Adrenal gland (tissue), 9 donors: ENCODE measurements at regions not wholly inside any gene's neighbourhood (a gene's known extent, or its start where the extent isn't known, plus 50 kb on each side); places are given as distances from the start of the nearest gene placed in this dataset.

Experiments used
- DNase-seq, 7 donors: peaks; one replicate each; pipeline ENCODE4 v3.0.0-alpha.2; 2019 to 2020
- H3K27ac ChIP-seq, 5 donors: fragments of 200-600 bp; sonication (generic) in 4 of 5; 1 replicate in 3 of 5; 2 replicates in 2 of 5; pipeline versions ENCODE4 v1.5.1 to v1.8.0; 2016 to 2020; ENCODE audit warnings: mild to moderate bottlenecking in 1 of 5
- H3K27me3 ChIP-seq: fragments of 200-600 bp; 2 replicates; pipeline ENCODE4 v1.8.0; 2021
- H3K36me3 ChIP-seq, 2 donors: fragments of 200-600 bp; replicated peaks in 1 of 2; 1 replicate in 1 of 2; 2 replicates in 1 of 2; pipeline versions ENCODE4 v1.5.1 to v1.8.0; 2018 to 2022
- H3K4me1 ChIP-seq, 2 donors: fragments of 200-600 bp; replicated peaks in 1 of 2; 1 replicate in 1 of 2; 2 replicates in 1 of 2; pipeline versions ENCODE4 v1.5.1 to v1.8.0; 2018 to 2021
- H3K4me3 ChIP-seq, 4 donors: fragments of 200-600 bp; sonication (generic) in 3 of 4; one replicate each; pipeline ENCODE4 v1.5.1; 2016 to 2018
- H3K9me3 ChIP-seq, 3 donors: fragments of 200-600 bp; sonication (generic) in 1 of 3; replicated peaks in 1 of 3; 1 replicate in 2 of 3; 2 replicates in 1 of 3; pipeline versions ENCODE4 v1.5.1 to v1.8.0; 2016 to 2021
- POLR2A ChIP-seq, 2 donors: fragments of 450-650 bp; IDR thresholded peaks; one replicate each; pipeline ENCODE4 v1.6.1; 2017; ENCODE audit warnings: antibody characterized with exemption in 2 of 2, mild to moderate bottlenecking in 2 of 2, moderate library complexity in 1 of 2
- WGBS, 4 donors: extraction: QIAGEN DNeasy Blood & Tissue Kit in 2 of 4; methylation state at CpG; one replicate each; pipeline versions ENCODE4 v1.1.5 to v1.1.7; 2013 to 2017; 5-methylcytosine and 5-hydroxymethylcytosine counted together
- intact Hi-C, 2 donors: fragments of 100-400 bp; cut with DNase I; formaldehyde crosslinking; loops; one replicate each; pipeline versions ENCODE4 v1.14.1 to v1.15.0; 2022 to 2023
- TF ChIP-seq, protein P1 (sequence below), 6 experiments: fragments of 450-650 bp in 4 of 6; fragments of 200-600 bp in 2 of 6; sonication (generic) in 1 of 6; IDR thresholded peaks; 1 replicate in 5 of 6; 2 replicates in 1 of 6; pipeline versions ENCODE4 v1.5.1 to v1.8.0; 2016 to 2021; ENCODE audit warnings: antibody characterized with exemption in 6 of 6, mild to moderate bottlenecking in 2 of 6, moderate library complexity in 1 of 6
- donor health status: healthy with polysubstance abuse.
- donor health status: Bipolar disorder and iron deficiency.
- donor health status: DM: yes; HTN: yes; CAD: no.
- donor health status: DM: no; HTN: no; CAD: no.
- donor health status: DM: no; HTN: no; CAD: no.

DNA sequence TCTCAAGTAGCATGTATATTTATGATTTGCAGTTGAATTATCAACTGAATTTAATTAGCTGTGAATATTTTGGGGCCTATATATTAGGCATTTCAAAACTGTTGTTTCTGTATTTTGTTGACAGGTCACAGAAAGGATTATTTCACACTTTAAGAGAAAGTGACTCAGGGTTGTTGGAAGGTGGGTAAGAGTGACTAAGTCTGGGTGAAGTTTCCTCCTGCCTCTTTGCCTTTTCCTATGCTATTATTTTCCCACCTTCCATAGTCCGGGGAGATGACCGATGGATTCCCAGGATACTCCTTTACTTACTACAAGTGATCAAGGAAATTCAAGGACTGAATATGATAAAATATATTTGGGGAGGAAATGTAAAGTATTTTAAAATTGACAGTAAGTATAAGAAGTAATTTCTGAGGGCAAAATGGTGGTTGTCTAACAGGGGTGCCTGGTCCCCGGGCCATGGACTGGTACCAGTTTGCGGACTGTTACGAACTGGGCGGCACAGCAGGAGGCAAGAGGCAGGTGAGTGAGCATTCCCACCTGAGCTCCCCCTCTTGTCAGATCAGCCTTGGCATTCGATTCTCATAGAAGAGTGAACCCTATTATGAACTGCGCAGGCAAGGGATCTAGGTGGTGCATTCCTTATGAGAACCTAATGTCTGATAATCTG, 175.5 kb upstream of the GPRIN3 start:
- TF ChIP-seq, protein P1, sequence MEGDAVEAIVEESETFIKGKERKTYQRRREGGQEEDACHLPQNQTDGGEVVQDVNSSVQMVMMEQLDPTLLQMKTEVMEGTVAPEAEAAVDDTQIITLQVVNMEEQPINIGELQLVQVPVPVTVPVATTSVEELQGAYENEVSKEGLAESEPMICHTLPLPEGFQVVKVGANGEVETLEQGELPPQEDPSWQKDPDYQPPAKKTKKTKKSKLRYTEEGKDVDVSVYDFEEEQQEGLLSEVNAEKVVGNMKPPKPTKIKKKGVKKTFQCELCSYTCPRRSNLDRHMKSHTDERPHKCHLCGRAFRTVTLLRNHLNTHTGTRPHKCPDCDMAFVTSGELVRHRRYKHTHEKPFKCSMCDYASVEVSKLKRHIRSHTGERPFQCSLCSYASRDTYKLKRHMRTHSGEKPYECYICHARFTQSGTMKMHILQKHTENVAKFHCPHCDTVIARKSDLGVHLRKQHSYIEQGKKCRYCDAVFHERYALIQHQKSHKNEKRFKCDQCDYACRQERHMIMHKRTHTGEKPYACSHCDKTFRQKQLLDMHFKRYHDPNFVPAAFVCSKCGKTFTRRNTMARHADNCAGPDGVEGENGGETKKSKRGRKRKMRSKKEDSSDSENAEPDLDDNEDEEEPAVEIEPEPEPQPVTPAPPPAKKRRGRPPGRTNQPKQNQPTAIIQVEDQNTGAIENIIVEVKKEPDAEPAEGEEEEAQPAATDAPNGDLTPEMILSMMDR (IDR thresholded peaks at IDR 0.05) = no peak
- TF ChIP-seq POLR2A (IDR thresholded peaks at IDR 0.05) = no peak
- intact Hi-C loops = loop anchor here in 1 of 2 donors (10.0 kb wide), 1 partner anchor 172 kb away; no protein-coding TSS in a partner anchor
- Histone ChIP-seq H3K27me3 (no peaks in the 10 kb centered on the region), H3K4me1 (no peaks in the 10 kb centered on the region), H3K9me3 (no peaks in the 10 kb centered on the region), H3K27ac (no peak overlapping the region), H3K4me3 (no peak overlapping the region), H3K36me3 (no peaks in the 10 kb centered on the region)
- 91 to 97% (median 95%) methylated on average over 7 to 8 of the region's 8 CpGs for WGBS, 4 donors
- DNase-seq = no peak

- intact Hi-C loops = loop anchor here in 1 of 2 donors (10.0 kb wide), 1 partner anchor 173 kb away; no protein-coding TSS in a partner anchor
- no peaks in the 10 kb centered on the region for H3K4me1 ChIP-seq
- no peaks in the 10 kb centered on the region for H3K9me3 ChIP-seq
Observed at GRCh38 chr4:89482251-89482650, 174.7 kb upstream of the GPRIN3 start.

GRCh38 chr4:89469930-89470375, 162.4 kb upstream of the GPRIN3 start:
- peak overlapping the region in 1 of 4 donors; percentile 9 for H3K4me3 ChIP-seq
- peaks cover 0 to 19% of the 10 kb centered on the region in 2 donors for H3K4me1 ChIP-seq
- H3K27me3 ChIP-seq = no peaks in the 10 kb centered on the region
- DNase-seq = peak in 2 of 7 donors; percentile 20 to 34
- no peaks in the 10 kb centered on the region for H3K36me3 ChIP-seq
- no peak for TF ChIP-seq POLR2A (IDR thresholded peaks at IDR 0.05)
- TF ChIP-seq, protein P1 (IDR thresholded peaks at IDR 0.05) = no peak
- intact Hi-C loops = no loop called here
- WGBS, 4 donors = 11 to 21% (median 16%) methylated on average over 5 of the region's 5 CpGs
- H3K9me3 ChIP-seq = no peaks in the 10 kb centered on the region
- H3K27ac ChIP-seq = peak overlapping the region in 3 of 5 donors; percentile 10 to 80 (median 74)

More at GRCh38 chr4:89482251-89482650, 174.7 kb upstream of the GPRIN3 start:
- no peaks in the 10 kb centered on the region for H3K36me3 ChIP-seq
- TF ChIP-seq, protein P1 (IDR thresholded peaks at IDR 0.05) = peak in 2 of 6 experiments; percentile 24 to 32
- no peak for TF ChIP-seq POLR2A (IDR thresholded peaks at IDR 0.05)
- H3K27ac ChIP-seq = no peak overlapping the region
- H3K27me3 ChIP-seq = no peaks in the 10 kb centered on the region
- peak in 1 of 7 donors; percentile 18 for DNase-seq
- H3K4me3 ChIP-seq = no peak overlapping the region

DNA sequence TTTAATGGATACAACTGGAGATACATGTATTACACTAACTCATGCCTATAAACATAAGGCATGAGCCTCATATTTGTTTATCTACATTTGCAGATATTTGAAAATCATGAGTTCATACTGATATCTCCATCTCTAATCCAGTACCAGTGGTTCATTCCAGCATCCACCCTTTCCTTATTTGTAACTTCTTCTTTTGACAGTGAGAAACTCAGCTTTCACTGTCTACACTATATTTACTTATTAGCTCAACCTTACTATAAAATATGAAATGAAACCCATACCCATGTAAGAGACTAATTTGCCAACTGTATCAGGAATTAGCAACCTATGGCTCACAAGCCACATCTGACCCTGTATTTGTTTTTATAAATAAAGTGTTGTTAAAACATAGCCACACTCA, 161.9 kb upstream of the GPRIN3 start:
- Histone ChIP-seq H3K36me3 (no peaks in the 10 kb centered on the region), H3K4me3 (peak overlapping the region in 1 of 4 donors; percentile 9), H3K9me3 (no peaks in the 10 kb centered on the region), H3K4me1 (peaks cover 0 to 19% of the 10 kb centered on the region in 2 donors), H3K27me3 (no peaks in the 10 kb centered on the region), H3K27ac (peak overlapping the region in 3 of 5 donors; percentile 10 to 80 (median 74))
- intact Hi-C loops = no loop called here
- TF ChIP-seq POLR2A (IDR thresholded peaks at IDR 0.05) = no peak
- TF ChIP-seq, protein P1 (IDR thresholded peaks at IDR 0.05) = no peak
- no peak for DNase-seq
